ENCODE measurements at regions not wholly inside any gene's neighbourhood (a gene's known extent, or its start where the extent isn't known, plus 50 kb on each side); places are given as distances from the start of the nearest gene placed in this dataset.

DNA sequence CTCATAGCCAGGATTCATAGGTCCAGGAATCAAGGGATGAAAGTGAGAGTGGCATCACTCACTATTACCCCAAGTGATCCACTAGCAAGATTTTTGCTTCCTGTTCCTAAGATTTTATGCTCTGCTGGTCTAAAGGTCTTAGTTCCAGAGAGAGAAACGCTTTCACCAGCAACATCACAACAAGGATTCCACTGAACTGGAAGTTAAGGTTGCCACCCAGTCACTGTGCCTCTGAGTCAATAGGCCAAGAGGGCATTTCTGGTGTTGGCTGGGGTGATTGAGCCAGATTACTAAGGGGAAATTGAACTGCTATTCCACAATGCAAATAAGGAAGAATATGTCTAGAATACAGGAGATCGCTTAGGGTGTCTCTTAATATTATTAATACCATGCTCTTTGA, 142.5 kb upstream of the ARID2 start:
- no peak for DNase-seq (ENCODE audit: low read depth)

DNA sequence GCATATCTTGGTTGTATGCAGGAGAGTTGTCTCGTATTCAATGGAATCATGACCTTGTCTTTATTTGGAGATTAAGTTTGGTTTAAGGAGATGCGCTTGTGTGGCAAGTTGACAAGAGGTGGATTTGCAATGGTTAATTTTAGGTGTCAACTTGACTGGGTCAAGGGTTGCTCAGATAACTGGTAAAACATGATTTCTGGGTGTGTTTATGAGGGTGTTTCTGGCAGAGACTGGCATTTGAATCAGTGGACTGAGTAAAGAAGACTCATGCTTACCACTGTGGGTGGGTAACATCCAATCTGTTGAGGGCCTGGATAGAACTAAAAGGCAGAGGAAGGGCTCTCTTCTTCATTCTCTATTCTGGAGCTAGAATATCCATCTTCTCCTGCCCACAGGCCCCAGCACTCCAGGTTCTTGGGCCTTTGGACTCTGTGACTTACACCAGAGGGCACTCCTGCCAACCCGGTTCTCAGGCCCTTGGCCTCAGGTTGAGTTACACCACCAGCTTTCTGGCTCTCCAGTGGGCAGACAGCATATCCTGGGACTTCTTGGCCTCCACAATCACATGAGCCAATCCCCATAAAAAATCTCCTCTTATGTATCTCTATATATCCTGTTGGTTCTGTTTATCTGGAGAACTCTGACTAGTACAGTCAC, 141.5 kb upstream of the ARID2 start:
- no peak for DNase-seq (ENCODE audit: low read depth)

- no peak for DNase-seq (ENCODE audit: low read depth)
These were observed 138.9 kb upstream of the ARID2 start for GRCh38 chr12:45590646-45591045.

DNA sequence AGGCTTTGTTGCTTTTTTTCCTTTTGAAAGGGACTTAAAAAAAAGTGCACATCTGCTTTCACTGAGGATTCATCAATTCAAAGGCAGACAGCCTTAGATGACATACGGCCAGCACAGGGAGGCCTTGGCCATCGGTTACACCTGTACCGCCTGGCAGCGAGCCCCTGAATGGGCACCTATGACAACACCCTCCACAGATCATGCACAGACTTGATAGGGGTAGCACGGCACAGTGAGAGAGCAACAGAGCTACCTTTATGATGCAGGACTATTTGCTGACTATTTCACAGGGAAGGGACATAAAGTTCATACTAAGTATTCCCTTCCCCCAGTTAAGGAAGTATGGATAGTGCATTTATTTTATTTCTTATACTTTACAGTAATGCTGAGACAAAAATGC, 137.9 kb upstream of the ARID2 start:
- no peak for DNase-seq (ENCODE audit: low read depth)

GRCh38 chr12:45596366-45596765, 133.1 kb upstream of the ARID2 start:
- DNase-seq (ENCODE audit: low read depth): no peak

GRCh38 chr12:45598336-45598735, 131.2 kb upstream of the ARID2 start:
- no peak for DNase-seq (ENCODE audit: low read depth)

DNA sequence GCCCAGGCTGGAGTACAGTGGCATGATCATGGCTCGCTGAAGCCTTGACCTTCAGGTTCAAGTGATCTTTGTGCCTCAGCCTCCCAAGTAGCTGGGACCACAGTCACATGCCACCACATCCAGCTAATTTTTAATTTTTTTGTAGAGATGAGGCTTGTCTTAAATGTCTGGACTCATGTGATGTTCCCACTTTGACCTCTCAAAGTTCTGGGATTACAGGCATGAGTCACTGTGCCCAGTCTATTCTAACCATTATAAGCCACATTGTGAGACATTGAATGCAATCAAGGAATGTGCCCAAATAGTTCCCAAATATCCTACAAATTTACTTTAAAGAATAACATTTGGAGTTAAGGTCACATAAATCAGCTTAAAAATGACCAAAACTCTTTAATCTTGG, 130.7 kb upstream of the ARID2 start:
- DNase-seq (ENCODE audit: low read depth): no peak

GRCh38 chr12:45599196-45599595, 130.3 kb upstream of the ARID2 start:
- no peak for DNase-seq (ENCODE audit: low read depth)

DNA sequence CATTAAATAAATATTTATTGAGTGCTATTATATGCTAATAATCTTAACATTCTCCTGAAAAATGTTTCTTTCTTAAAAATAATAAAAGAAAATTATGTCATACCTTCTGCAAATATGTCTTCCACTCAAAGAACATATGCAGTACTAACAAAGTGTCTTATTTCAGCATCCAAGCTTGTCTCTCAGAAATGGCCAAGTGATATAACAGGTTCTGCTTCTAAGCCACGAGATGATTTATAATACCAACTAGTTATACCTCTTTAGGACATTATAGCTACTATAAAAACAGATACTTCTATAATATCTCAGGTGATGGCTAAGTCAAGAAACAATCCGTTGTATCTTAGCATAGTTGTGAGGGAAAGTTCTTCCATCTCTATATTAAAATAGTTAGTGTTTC, 128.1 kb upstream of the ARID2 start:
- DNase-seq (ENCODE audit: low read depth): no peak

GRCh38 chr12:45601888-45602287, 127.6 kb upstream of the ARID2 start:
- DNase-seq (ENCODE audit: low read depth): no peak

DNA sequence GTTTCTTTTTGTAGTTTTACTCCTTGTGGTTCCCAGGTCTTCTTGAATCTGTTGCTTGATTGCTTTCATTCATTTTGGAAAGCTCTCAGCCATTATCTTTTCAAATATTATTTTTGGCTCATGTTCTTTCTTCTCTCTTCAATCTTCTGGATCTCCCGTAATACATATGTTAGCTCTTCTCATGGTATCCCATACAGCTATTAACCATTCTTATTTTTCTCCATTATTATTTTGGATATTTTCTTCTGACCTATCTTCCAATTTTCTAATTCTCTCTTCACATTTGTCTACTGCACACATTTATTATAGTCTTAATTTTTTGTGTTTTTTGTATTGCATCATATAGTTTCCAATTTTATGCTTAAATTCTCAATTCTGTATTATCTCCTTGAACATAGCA, 123.9 kb upstream of the ARID2 start:
- no peak for DNase-seq (ENCODE audit: low read depth)

GRCh38 chr12:45611061-45611460, 118.4 kb upstream of the ARID2 start:
- no peak for DNase-seq (ENCODE audit: low read depth)

GRCh38 chr12:45611495-45611894, 118.0 kb upstream of the ARID2 start:
- DNase-seq (ENCODE audit: low read depth): no peak

DNA sequence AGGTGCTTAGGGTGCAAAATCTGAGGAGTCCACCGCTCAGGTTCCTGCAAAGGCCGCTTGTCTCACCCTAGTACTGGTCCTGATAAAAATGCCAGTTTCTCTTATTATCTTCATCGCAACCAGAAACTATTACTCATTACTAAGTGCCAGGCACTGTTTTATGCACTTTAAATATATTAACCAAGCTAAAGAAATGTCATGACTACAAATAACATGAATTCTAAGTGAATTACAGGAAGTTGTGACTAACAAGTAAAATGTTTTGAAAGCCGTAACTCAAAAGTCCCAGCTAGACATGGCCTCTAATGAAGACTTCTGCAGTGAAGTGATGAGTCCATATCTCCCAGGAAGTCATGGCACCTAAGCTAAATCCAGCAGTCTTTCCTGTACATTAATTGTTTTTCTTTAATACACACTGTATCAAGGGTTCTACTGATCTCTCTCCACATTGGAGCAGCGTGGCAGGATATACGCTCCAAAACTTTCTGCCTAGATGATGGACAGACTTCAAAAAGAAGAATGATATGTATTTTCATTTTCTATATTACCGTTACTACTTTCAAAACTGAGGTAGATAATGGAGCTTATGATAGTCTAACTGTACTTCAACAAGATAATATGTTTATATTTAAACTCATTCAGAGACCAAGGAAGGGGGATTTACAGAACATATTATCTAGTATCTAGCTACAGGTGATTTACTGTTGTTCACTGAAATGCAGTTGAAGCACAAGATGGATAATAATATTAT, 117.3 kb upstream of the ARID2 start:
- DNase-seq (ENCODE audit: low read depth): no peak

DNA sequence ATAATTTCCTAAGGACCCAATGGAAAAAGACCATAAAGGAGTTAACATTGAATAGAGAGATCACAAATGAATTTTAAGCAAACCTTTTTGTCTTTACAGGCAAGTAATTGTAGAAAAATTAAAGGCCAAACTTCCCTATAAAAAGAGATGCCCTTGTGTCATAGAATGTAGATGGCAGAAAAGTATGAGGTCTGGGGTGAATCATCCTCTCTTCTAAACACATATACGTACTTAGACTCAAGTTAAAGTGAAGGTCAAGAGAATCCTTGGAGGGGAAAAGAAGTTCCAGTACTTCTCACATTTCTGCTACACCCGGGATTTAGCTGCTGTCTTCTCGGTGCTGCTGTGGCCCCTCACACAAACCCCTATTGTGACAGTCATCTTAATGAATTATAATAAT, 116.2 kb upstream of the ARID2 start:
- DNase-seq (ENCODE audit: low read depth): no peak

GRCh38 chr12:45613855-45614254, 115.7 kb upstream of the ARID2 start:
- no peak for DNase-seq (ENCODE audit: low read depth)

- DNase-seq (ENCODE audit: low read depth): no peak
These were observed 114.2 kb upstream of the ARID2 start for GRCh38 chr12:45615268-45615667.

GRCh38 chr12:45619736-45620135, 109.8 kb upstream of the ARID2 start:
- DNase-seq (ENCODE audit: low read depth): no peak

- DNase-seq (ENCODE audit: low read depth): no peak
These were observed 107.8 kb upstream of the ARID2 start for GRCh38 chr12:45621703-45622102.

- DNase-seq (ENCODE audit: low read depth): no peak
These were observed 107.1 kb upstream of the ARID2 start for GRCh38 chr12:45622210-45622937.

- DNase-seq (ENCODE audit: low read depth): no peak
These were observed 106.3 kb upstream of the ARID2 start for GRCh38 chr12:45623221-45623620.

DNA sequence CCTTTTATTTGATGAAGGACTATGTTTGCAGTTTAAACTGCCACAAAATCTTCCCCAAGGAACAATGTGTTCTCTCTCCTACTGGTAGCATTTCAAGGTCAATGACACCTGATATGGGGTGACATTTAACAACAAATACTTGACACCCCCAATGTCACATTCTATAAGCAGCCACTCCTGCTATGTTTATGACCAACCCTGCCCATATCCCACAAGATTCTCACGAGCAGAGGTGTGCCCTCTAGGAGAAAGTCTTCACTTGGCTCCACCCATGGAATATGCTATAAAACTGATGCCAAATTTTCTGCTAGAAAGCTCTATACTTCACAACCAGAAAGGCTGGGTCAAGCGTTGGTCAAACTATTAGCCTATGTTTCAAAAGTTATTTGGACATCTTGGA, 105.6 kb upstream of the ARID2 start:
- no peak for DNase-seq (ENCODE audit: low read depth)

DNA sequence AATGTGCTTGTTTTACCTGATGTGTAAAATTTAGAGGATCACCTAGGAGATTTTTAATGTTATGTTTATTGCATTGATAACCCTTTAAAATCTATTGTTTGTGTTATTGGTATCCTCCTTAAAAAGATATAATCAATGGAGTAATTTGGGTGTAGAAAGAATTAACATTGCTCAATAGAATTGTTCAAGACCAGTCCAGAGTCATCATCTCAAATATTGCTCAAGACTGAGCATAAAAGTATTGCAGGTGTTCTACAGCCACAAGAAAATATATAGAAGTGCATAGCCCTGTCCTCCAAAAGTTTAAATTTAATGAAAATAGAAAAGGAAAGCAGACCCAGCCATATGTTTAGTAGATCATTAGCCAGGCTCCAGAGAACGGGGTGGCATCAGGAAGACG, 102.5 kb upstream of the ARID2 start:
- DNase-seq (ENCODE audit: low read depth): no peak

Data from T-helper 22 cell (primary cell).